ENCODE measurements at regions not wholly inside any gene's neighbourhood (a gene's known extent, or its start where the extent isn't known, plus 50 kb on each side); places are given as distances from the start of the nearest gene placed in this dataset.

DNA sequence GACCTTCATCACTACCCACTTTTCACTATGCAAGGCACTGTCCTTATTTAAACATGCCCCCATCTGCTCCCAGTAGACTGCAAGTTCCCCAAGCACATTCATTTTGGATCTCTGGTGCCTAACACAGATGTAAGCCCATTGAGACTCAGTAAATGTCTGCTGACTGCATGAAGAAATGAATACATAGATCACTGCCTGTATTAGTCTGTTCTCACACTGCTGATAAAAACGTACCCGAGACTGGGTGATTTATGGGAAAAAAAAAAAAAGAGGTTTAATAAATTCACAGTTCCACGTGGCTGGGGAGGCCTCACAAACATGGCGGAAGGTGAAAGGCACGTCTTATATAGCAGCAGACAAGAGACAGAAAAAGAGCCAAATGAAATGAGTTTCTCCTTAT lies 204.9 kb downstream of the ATG4C start:
- no peak overlapping the region for H3K4me3 ChIP-seq (ENCODE audit: low read length)
- no peak for DNase-seq
- H3K27me3 ChIP-seq (replicated peaks; ENCODE audit: insufficient read depth, low read length) = no peaks in the 10 kb centered on the region
- no peaks in the 10 kb centered on the region for H3K9me2 ChIP-seq (replicated peaks; ENCODE audit: insufficient read depth, low read length)
- H3K79me2 ChIP-seq (ENCODE audit: low read length) = no peaks in the 10 kb centered on the region
- no peaks in the 10 kb centered on the region for H3K4me1 ChIP-seq (ENCODE audit: low read length)
- no peaks in the 10 kb centered on the region for H3K36me3 ChIP-seq (replicated peaks; ENCODE audit: insufficient read depth, low read length)
- H3K9me3 ChIP-seq (replicated peaks; ENCODE audit: insufficient read depth, low read length) = no peaks in the 10 kb centered on the region
- H3K4me2 ChIP-seq (ENCODE audit: low read depth, low read length) = no peak overlapping the region
- TF ChIP-seq, protein P1, sequence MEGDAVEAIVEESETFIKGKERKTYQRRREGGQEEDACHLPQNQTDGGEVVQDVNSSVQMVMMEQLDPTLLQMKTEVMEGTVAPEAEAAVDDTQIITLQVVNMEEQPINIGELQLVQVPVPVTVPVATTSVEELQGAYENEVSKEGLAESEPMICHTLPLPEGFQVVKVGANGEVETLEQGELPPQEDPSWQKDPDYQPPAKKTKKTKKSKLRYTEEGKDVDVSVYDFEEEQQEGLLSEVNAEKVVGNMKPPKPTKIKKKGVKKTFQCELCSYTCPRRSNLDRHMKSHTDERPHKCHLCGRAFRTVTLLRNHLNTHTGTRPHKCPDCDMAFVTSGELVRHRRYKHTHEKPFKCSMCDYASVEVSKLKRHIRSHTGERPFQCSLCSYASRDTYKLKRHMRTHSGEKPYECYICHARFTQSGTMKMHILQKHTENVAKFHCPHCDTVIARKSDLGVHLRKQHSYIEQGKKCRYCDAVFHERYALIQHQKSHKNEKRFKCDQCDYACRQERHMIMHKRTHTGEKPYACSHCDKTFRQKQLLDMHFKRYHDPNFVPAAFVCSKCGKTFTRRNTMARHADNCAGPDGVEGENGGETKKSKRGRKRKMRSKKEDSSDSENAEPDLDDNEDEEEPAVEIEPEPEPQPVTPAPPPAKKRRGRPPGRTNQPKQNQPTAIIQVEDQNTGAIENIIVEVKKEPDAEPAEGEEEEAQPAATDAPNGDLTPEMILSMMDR (IDR thresholded peaks at IDR 0.05; ENCODE audit: low read length) = no peak
- no peak overlapping the region for H3K9ac ChIP-seq (ENCODE audit: low read length)
- no peaks in the 10 kb centered on the region for H3F3A ChIP-seq (ENCODE audit: insufficient read depth, low read length)
- no peak overlapping the region for H3K27ac ChIP-seq (ENCODE audit: low read length)
- H4K20me1 ChIP-seq (ENCODE audit: insufficient read depth, low read length) = no peaks in the 10 kb centered on the region
- H2AFZ ChIP-seq (ENCODE audit: low read length) = no peak overlapping the region

GRCh38 chr1:62989497-62989896 lies 205.6 kb downstream of the ATG4C start:
- no peaks in the 10 kb centered on the region for H3K9me3 ChIP-seq (replicated peaks; ENCODE audit: insufficient read depth, low read length)
- H3K9ac ChIP-seq (ENCODE audit: low read length) = no peak overlapping the region
- H4K20me1 ChIP-seq (ENCODE audit: insufficient read depth, low read length) = no peaks in the 10 kb centered on the region
- H3K79me2 ChIP-seq (ENCODE audit: low read length) = no peaks in the 10 kb centered on the region
- DNase-seq = no peak
- no peak overlapping the region for H3K4me3 ChIP-seq (ENCODE audit: low read length)
- H3F3A ChIP-seq (ENCODE audit: insufficient read depth, low read length) = no peaks in the 10 kb centered on the region
- no peak overlapping the region for H3K4me2 ChIP-seq (ENCODE audit: low read depth, low read length)
- TF ChIP-seq EZH2phosphoT487 (IDR thresholded peaks at IDR 0.05; ENCODE audit: low read length) = no peak
- TF ChIP-seq, protein P1 (IDR thresholded peaks at IDR 0.05; ENCODE audit: low read length) = no peak
- TF ChIP-seq EZH2 (optimal IDR thresholded peaks at IDR 0.05; ENCODE audit: low read depth, low read length) = no peak
- no peaks in the 10 kb centered on the region for H3K9me2 ChIP-seq (replicated peaks; ENCODE audit: insufficient read depth, low read length)
- no peaks in the 10 kb centered on the region for H3K27me3 ChIP-seq (replicated peaks; ENCODE audit: insufficient read depth, low read length)
- H3K36me3 ChIP-seq (replicated peaks; ENCODE audit: insufficient read depth, low read length) = no peaks in the 10 kb centered on the region
- H2AFZ ChIP-seq (ENCODE audit: low read length) = no peak overlapping the region
- H3K4me1 ChIP-seq (ENCODE audit: low read length) = no peaks in the 10 kb centered on the region
- no peak overlapping the region for H3K27ac ChIP-seq (ENCODE audit: low read length)

DNA sequence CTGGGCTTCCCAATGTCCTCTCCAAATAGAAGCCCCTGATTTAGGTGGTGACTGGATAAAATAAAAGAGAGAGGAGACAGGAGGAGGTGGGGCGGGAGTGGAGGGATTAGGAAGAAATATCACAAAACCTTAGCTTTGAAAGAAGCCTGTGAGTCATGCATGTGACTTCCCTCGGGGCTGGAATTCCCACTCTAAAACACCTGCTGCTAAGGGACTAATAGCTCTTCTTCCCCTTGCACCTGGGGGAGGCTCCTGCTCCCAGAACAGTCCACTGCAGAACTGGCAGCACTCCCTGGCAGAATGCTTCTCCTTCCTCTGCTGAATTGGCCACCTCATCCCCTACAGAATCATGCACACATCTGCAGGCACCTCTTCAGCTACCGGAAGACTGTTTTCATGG lies 207.2 kb downstream of the ATG4C start:
- Histone ChIP-seq H3K79me2 (ENCODE audit: low read length) (no peaks in the 10 kb centered on the region), H3K9me3 (replicated peaks; ENCODE audit: insufficient read depth, low read length) (no peaks in the 10 kb centered on the region), H3K27ac (ENCODE audit: low read length) (no peak overlapping the region), H3F3A (ENCODE audit: insufficient read depth, low read length) (no peaks in the 10 kb centered on the region), H3K4me2 (ENCODE audit: low read depth, low read length) (no peak overlapping the region), H3K36me3 (replicated peaks; ENCODE audit: insufficient read depth, low read length) (no peaks in the 10 kb centered on the region), H2AFZ (ENCODE audit: low read length) (no peak overlapping the region), H3K4me1 (ENCODE audit: low read length) (no peaks in the 10 kb centered on the region), H3K9ac (ENCODE audit: low read length) (no peak overlapping the region), H3K9me2 (replicated peaks; ENCODE audit: insufficient read depth, low read length) (no peaks in the 10 kb centered on the region), H3K4me3 (ENCODE audit: low read length) (no peak overlapping the region), H3K27me3 (replicated peaks; ENCODE audit: insufficient read depth, low read length) (no peaks in the 10 kb centered on the region), H4K20me1 (ENCODE audit: insufficient read depth, low read length) (no peaks in the 10 kb centered on the region)
- TF ChIP-seq EZH2phosphoT487 (IDR thresholded peaks at IDR 0.05; ENCODE audit: low read length) (no peak), EZH2 (optimal IDR thresholded peaks at IDR 0.05; ENCODE audit: low read depth, low read length) (no peak)
- TF ChIP-seq, protein P1 (IDR thresholded peaks at IDR 0.05; ENCODE audit: low read length) = no peak
- DNase-seq = no peak
